PC-9 (cell line): ENCODE measurements at regions not wholly inside any gene's neighbourhood (a gene's known extent, or its start where the extent isn't known, plus 50 kb on each side); places are given as distances from the start of the nearest gene placed in this dataset.

Source experiments
- BruUV-seq: library from RNA; stranded (reverse); fragments of 400-500 nt; replicated peaks from 2 replicates; lab custom pipeline; 2021; lab: Mats Ljungman, UMichigan
- CTCF ChIA-PET: fragments of 300-600 bp; sonication (Branson Sonifier 250); formaldehyde crosslinking; loops from one replicate; lab custom pipeline; 2022; ENCODE audit warnings: antibody characterized with exemption; lab: Charles Lee
- POLR2A ChIA-PET: fragments of 300-600 bp; sonication (Branson Sonifier 250); formaldehyde crosslinking; loops from one replicate; lab custom pipeline; 2022; ENCODE audit warnings: antibody characterized with exemption; ENCODE audit not compliant: unreplicated experiment; lab: Charles Lee
- DNase-seq, 2 experiments: peaks; one replicate each; pipeline versions ENCODE4 v3.0.0 to v3.0.0-alpha.2; 2015 to 2022; ENCODE audit warnings: mixed read lengths in 1 of 2
- H2AFZ ChIP-seq: fragments of 200-600 bp; sonication (generic); 2 replicates; pipeline ENCODE4 v1.8.1; 2017; ENCODE audit warnings: antibody characterized with exemption
- H3F3A ChIP-seq: fragments of 200-600 bp; sonication (generic); 2 replicates; pipeline ENCODE4 v1.8.1; 2017; ENCODE audit warnings: antibody characterized with exemption, mild to moderate bottlenecking, low read depth; ENCODE audit not compliant: insufficient read depth
- H3K27ac ChIP-seq: fragments of 200-600 bp; sonication (generic); 2 replicates; pipeline ENCODE4 v1.6.1; 2016; ENCODE audit warnings: mixed run types
- H3K27me3 ChIP-seq: fragments of 200-600 bp; sonication (generic); 2 replicates; pipeline ENCODE4 v1.6.1; 2016; ENCODE audit warnings: low read depth, mixed run types; ENCODE audit not compliant: insufficient read depth
- H3K36me3 ChIP-seq: fragments of 200-600 bp; sonication (generic); 2 replicates; pipeline ENCODE4 v1.6.1; 2016; ENCODE audit warnings: low read depth, mixed run types
- H3K4me1 ChIP-seq: fragments of 200-600 bp; sonication (generic); replicated peaks from 2 replicates; pipeline ENCODE4 v1.6.1; 2016; ENCODE audit warnings: mixed run types; ENCODE audit not compliant: insufficient read depth
- H3K4me2 ChIP-seq: fragments of 200-600 bp; sonication (generic); 2 replicates; pipeline ENCODE4 v1.6.1; 2017; ENCODE audit warnings: mixed run types
- H3K4me3 ChIP-seq: fragments of 200-600 bp; sonication (generic); 2 replicates; pipeline ENCODE4 v1.6.1; 2016; ENCODE audit warnings: mixed run types
- H3K79me2 ChIP-seq: fragments of 200-600 bp; sonication (generic); 2 replicates; pipeline ENCODE4 v1.6.1; 2017; ENCODE audit warnings: low read depth, mixed run types
- H3K9me2 ChIP-seq: fragments of 200-600 bp; sonication (generic); 2 replicates; pipeline ENCODE4 v1.8.1; 2017; ENCODE audit warnings: mild to moderate bottlenecking; ENCODE audit not compliant: insufficient read depth
- H3K9me3 ChIP-seq: fragments of 200-600 bp; sonication (generic); 2 replicates; pipeline ENCODE4 v1.8.1; 2016; ENCODE audit warnings: low read depth; ENCODE audit not compliant: insufficient read depth
- H4K20me1 ChIP-seq: fragments of 200-600 bp; sonication (generic); 2 replicates; pipeline ENCODE4 v1.8.1; 2017; ENCODE audit not compliant: insufficient read depth
- EZH2 ChIP-seq: fragments of 200-600 bp; sonication (generic); IDR thresholded peaks from 2 replicates; pipeline ENCODE4 v1.8.0; 2017; ENCODE audit warnings: antibody characterized with exemption, low read depth
- intact Hi-C: fragments of 100-400 bp; cut with micrococcal nuclease; formaldehyde crosslinking; loops from one replicate; pipeline ENCODE4 v1.10.0; 2022; ENCODE audit not compliant: unreplicated experiment
- TF ChIP-seq, protein P1 (sequence below): fragments of 200-600 bp; sonication (generic); conservative IDR thresholded peaks from 2 replicates; pipeline ENCODE4 v1.6.1; 2017; ENCODE audit warnings: mixed run types, antibody characterized with exemption, mild to moderate bottlenecking, moderate library complexity

GRCh38 chr2:23243073-23243659, 141.8 kb upstream of the KLHL29 start:
- Histone ChIP-seq H3K4me3 (no peak overlapping the region), H4K20me1 (no peaks in the 10 kb centered on the region), H3K4me1 (no peaks in the 10 kb centered on the region), H3K9me3 (no peaks in the 10 kb centered on the region), H3K36me3 (no peaks in the 10 kb centered on the region), H3K27ac (no peak overlapping the region), H2AFZ (no peak overlapping the region), H3K4me2 (no peak overlapping the region), H3F3A (no peaks in the 10 kb centered on the region), H3K27me3 (peaks cover 56% of the 10 kb centered on the region), H3K9me2 (no peaks in the 10 kb centered on the region), H3K79me2 (no peaks in the 10 kb centered on the region)
- ChIA-PET POLR2A (no interaction called here), CTCF (no interaction called here)
- TF ChIP-seq, protein P1, sequence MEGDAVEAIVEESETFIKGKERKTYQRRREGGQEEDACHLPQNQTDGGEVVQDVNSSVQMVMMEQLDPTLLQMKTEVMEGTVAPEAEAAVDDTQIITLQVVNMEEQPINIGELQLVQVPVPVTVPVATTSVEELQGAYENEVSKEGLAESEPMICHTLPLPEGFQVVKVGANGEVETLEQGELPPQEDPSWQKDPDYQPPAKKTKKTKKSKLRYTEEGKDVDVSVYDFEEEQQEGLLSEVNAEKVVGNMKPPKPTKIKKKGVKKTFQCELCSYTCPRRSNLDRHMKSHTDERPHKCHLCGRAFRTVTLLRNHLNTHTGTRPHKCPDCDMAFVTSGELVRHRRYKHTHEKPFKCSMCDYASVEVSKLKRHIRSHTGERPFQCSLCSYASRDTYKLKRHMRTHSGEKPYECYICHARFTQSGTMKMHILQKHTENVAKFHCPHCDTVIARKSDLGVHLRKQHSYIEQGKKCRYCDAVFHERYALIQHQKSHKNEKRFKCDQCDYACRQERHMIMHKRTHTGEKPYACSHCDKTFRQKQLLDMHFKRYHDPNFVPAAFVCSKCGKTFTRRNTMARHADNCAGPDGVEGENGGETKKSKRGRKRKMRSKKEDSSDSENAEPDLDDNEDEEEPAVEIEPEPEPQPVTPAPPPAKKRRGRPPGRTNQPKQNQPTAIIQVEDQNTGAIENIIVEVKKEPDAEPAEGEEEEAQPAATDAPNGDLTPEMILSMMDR: no peak
- no peak for TF ChIP-seq EZH2
- no peak for DNase-seq
- intact Hi-C loops: no loop called here
- no TSS peak for BruUV-seq

DNA sequence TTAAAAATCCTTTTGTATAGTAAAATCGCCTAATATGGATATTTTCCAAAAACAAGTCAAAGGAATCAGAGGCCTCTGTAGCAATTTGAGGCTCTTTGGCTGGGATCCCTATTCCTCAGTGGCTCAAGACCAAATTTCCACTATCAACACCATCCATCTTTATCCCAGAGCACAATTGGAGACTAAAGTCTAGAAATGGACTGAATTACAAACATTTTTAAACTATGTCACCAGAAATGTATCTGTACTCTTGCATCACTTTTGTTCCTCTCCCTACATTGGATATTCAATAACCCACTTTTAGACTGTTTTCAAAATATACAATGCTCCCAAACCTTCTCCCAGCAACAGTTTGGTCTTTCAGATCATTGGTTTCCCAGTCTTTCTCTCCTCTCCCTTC, 140.4 kb upstream of the KLHL29 start:
- H3K9me2 ChIP-seq: no peaks in the 10 kb centered on the region
- BruUV-seq: no TSS peak
- intact Hi-C loops: no loop called here
- no peaks in the 10 kb centered on the region for H3K79me2 ChIP-seq
- ChIA-PET CTCF (no interaction called here), POLR2A (no interaction called here)
- H3K27ac ChIP-seq: no peak overlapping the region
- no peak overlapping the region for H2AFZ ChIP-seq
- no peak overlapping the region for H3K4me2 ChIP-seq
- no peaks in the 10 kb centered on the region for H4K20me1 ChIP-seq
- H3K9me3 ChIP-seq: no peaks in the 10 kb centered on the region
- no peak for DNase-seq
- no peaks in the 10 kb centered on the region for H3K4me1 ChIP-seq
- no peaks in the 10 kb centered on the region for H3K36me3 ChIP-seq
- TF ChIP-seq EZH2: no peak
- TF ChIP-seq, protein P1: no peak
- peaks cover 50% of the 10 kb centered on the region for H3K27me3 ChIP-seq
- H3F3A ChIP-seq: no peaks in the 10 kb centered on the region
- H3K4me3 ChIP-seq: no peak overlapping the region

GRCh38 chr2:23246992-23247683, 137.8 kb upstream of the KLHL29 start:
- H3K36me3 ChIP-seq: no peaks in the 10 kb centered on the region

More at GRCh38 chr2:23246992-23247683, 137.8 kb upstream of the KLHL29 start:
- no TSS peak for BruUV-seq
- ChIA-PET POLR2A (no interaction called here), CTCF (no interaction called here)
- intact Hi-C loops: no loop called here
- Histone ChIP-seq H3K27ac (no peak overlapping the region), H2AFZ (no peak overlapping the region), H4K20me1 (no peaks in the 10 kb centered on the region), H3K4me3 (no peak overlapping the region), H3K9me2 (no peaks in the 10 kb centered on the region), H3K4me2 (no peak overlapping the region), H3K4me1 (no peaks in the 10 kb centered on the region), H3F3A (no peaks in the 10 kb centered on the region), H3K9me3 (no peaks in the 10 kb centered on the region), H3K27me3 (peaks cover 59% of the 10 kb centered on the region), H3K79me2 (no peaks in the 10 kb centered on the region)
- DNase-seq: no peak
- TF ChIP-seq EZH2: no peak
- TF ChIP-seq, protein P1: no peak
